ENCODE measurements at regions not wholly inside any gene's neighbourhood (a gene's known extent, or its start where the extent isn't known, plus 50 kb on each side); places are given as distances from the start of the nearest gene placed in this dataset.

DNA sequence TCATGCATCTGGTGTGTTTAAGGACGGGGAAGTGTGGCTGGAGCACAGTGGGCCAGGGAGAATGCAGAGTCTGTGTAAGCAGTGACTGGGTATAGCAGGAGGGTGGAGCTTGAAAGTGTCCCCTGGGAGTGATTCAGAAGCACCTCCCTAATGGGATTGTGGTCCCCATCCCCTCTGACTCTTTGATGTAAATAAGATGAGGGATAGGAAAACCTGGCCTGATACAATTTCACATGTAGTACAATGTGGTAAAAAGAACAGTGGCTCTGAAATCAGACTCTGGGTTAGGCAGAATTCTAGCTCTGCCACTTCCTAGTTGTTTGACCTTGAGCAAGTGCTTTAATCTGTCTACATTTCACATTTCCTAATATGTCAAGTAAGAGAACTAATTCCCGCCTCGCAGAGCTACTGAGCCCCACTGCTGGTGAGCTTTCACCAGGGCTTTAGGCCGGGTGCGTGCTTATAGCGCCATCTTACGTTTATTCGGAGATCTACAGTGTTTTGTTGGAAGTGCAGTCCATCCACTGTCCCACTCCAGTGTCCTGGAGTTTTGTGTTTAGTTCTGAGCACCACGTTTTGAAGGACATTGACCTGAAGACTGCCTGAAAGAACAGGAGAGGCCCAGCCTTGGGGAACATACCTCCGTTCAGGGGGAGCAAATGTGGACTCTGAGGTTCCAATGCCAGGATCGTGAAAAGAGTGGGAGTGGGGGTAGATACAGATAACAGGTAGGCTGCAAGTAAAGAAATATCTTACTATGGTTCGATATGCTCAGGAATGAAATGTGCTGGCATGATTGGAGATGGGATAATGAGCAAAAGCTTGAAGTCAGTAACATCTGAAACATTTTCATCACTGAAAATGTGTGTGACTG is 51.2 kb upstream of the TESK1 start:
- TF ChIP-seq, protein P1, sequence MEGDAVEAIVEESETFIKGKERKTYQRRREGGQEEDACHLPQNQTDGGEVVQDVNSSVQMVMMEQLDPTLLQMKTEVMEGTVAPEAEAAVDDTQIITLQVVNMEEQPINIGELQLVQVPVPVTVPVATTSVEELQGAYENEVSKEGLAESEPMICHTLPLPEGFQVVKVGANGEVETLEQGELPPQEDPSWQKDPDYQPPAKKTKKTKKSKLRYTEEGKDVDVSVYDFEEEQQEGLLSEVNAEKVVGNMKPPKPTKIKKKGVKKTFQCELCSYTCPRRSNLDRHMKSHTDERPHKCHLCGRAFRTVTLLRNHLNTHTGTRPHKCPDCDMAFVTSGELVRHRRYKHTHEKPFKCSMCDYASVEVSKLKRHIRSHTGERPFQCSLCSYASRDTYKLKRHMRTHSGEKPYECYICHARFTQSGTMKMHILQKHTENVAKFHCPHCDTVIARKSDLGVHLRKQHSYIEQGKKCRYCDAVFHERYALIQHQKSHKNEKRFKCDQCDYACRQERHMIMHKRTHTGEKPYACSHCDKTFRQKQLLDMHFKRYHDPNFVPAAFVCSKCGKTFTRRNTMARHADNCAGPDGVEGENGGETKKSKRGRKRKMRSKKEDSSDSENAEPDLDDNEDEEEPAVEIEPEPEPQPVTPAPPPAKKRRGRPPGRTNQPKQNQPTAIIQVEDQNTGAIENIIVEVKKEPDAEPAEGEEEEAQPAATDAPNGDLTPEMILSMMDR (IDR thresholded peaks at IDR 0.05): peak; percentile 69 to 83 (median 74)
- peak in 2 of 3 donors; percentile 11 to 39 for TF ChIP-seq POLR2AphosphoS5 (IDR thresholded peaks at IDR 0.05)
- TF ChIP-seq POLR2A (IDR thresholded peaks at IDR 0.05): no peak
